Gastroesophageal sphincter (tissue), 4 donors: ENCODE measurements at regions not wholly inside any gene's neighbourhood (a gene's known extent, or its start where the extent isn't known, plus 50 kb on each side); places are given as distances from the start of the nearest gene placed in this dataset.
"Not testable (repeated sequence)": the region's sequence is repeated elsewhere in the genome, so short reads cannot be mapped to it uniquely, and the experiment has no call there.

Experiments
- ATAC-seq: fragments of 150-250 bp; one replicate; pipeline ENCODE4 v1.9.1; 2016; ENCODE audit warnings: mild to moderate bottlenecking, moderate library complexity
- H3K27ac ChIP-seq, 4 donors: fragments of 200-600 bp; sonication (generic) in 3 of 4; 1 replicate in 3 of 4; 2 replicates in 1 of 4; pipeline ENCODE4 v1.5.1; 2016 to 2019
- H3K27me3 ChIP-seq: fragments of 200-600 bp; sonication (generic); one replicate; pipeline ENCODE4 v1.5.1; 2019
- H3K36me3 ChIP-seq, 2 donors: fragments of 200-600 bp; sonication (generic); one replicate each; pipeline ENCODE4 v1.5.1; 2019; ENCODE audit warnings: control low read depth in 1 of 2
- H3K4me1 ChIP-seq, 3 donors: fragments of 200-600 bp; sonication (generic); 1 replicate in 2 of 3; 2 replicates in 1 of 3; pipeline ENCODE4 v1.5.1; 2016 to 2019; ENCODE audit warnings: control low read depth in 2 of 3
- H3K4me3 ChIP-seq, 2 donors: fragments of 200-600 bp; sonication (generic); one replicate each; pipeline ENCODE4 v1.5.1; 2019; ENCODE audit warnings: mild to moderate bottlenecking in 1 of 2, moderate library complexity in 1 of 2
- H3K9me3 ChIP-seq, 3 donors: fragments of 200-600 bp; sonication (generic); one replicate each; pipeline ENCODE4 v1.5.1; 2017 to 2019; ENCODE audit warnings: control low read depth in 2 of 3
- EP300 ChIP-seq: sonication (generic); formaldehyde crosslinking; IDR thresholded peaks from one replicate; pipeline ENCODE4 v1.6.1; 2017; ENCODE audit warnings: antibody characterized with exemption, mild to moderate bottlenecking
- POLR2A ChIP-seq, 2 donors: fragments of 450-650 bp; IDR thresholded peaks; one replicate each; pipeline ENCODE4 v1.6.1; 2017; ENCODE audit warnings: antibody characterized with exemption in 2 of 2, mild to moderate bottlenecking in 2 of 2, moderate library complexity in 1 of 2
- POLR2AphosphoS5 ChIP-seq: sonication (generic); formaldehyde crosslinking; IDR thresholded peaks from one replicate; pipeline ENCODE4 v1.6.1; 2017; ENCODE audit warnings: antibody characterized with exemption
- WGBS, 2 donors: methylation state at CpG; one replicate each; pipeline ENCODE4 v1.1.5; 2018; ENCODE audit warnings: low coverage in 1 of 2; 5-methylcytosine and 5-hydroxymethylcytosine counted together
- TF ChIP-seq, protein P1 (sequence below), 4 experiments: fragments of 200-600 bp in 2 of 4; fragments of 450-650 bp in 2 of 4; sonication (generic) in 1 of 4; IDR thresholded peaks; one replicate each; pipeline ENCODE4 v1.5.1; 2017 to 2019; ENCODE audit warnings: antibody characterized with exemption in 4 of 4, mild to moderate bottlenecking in 2 of 4, moderate library complexity in 2 of 4

DNA sequence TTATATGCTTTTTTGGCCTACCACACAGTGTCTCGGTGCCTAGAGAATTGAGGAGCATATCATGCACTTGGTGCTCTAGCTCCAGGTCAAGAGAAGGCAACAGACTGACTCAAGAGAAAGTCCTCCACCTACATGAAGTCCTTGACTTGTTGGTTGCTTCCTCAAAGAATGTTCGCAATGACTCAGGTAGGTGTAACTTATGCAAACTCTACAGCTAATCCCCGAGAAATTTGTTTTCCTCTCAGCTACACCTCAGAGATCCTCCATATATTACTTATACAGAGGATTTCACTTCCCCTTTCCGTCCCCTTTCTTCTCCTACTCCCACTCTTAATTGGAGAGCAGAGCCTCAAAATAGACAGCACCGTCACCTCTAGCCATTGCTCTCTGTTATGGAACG, 1013.1 kb downstream of the KCNMA1 start:
- TF ChIP-seq POLR2AphosphoS5 (no peak), EP300 (no peak), POLR2A (IDR thresholded peaks at IDR 0.05) (no peak)
- TF ChIP-seq, protein P1, sequence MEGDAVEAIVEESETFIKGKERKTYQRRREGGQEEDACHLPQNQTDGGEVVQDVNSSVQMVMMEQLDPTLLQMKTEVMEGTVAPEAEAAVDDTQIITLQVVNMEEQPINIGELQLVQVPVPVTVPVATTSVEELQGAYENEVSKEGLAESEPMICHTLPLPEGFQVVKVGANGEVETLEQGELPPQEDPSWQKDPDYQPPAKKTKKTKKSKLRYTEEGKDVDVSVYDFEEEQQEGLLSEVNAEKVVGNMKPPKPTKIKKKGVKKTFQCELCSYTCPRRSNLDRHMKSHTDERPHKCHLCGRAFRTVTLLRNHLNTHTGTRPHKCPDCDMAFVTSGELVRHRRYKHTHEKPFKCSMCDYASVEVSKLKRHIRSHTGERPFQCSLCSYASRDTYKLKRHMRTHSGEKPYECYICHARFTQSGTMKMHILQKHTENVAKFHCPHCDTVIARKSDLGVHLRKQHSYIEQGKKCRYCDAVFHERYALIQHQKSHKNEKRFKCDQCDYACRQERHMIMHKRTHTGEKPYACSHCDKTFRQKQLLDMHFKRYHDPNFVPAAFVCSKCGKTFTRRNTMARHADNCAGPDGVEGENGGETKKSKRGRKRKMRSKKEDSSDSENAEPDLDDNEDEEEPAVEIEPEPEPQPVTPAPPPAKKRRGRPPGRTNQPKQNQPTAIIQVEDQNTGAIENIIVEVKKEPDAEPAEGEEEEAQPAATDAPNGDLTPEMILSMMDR (IDR thresholded peaks at IDR 0.05), result no peak
- Histone ChIP-seq H3K27me3 (no peaks in the 10 kb centered on the region), H3K4me1 (peaks cover 0 to 8% (median 0%) of the 10 kb centered on the region in 3 donors), H3K9me3 (peaks cover 0 to 8% (median 0%) of the 10 kb centered on the region in 3 donors), H3K4me3 (no peak overlapping the region), H3K36me3 (no peaks in the 10 kb centered on the region), H3K27ac (no peak overlapping the region)
- no peak for ATAC-seq
- WGBS, 2 donors, result 86 to 90% methylated on average over 4 to 6 of the region's 6 CpGs

DNA sequence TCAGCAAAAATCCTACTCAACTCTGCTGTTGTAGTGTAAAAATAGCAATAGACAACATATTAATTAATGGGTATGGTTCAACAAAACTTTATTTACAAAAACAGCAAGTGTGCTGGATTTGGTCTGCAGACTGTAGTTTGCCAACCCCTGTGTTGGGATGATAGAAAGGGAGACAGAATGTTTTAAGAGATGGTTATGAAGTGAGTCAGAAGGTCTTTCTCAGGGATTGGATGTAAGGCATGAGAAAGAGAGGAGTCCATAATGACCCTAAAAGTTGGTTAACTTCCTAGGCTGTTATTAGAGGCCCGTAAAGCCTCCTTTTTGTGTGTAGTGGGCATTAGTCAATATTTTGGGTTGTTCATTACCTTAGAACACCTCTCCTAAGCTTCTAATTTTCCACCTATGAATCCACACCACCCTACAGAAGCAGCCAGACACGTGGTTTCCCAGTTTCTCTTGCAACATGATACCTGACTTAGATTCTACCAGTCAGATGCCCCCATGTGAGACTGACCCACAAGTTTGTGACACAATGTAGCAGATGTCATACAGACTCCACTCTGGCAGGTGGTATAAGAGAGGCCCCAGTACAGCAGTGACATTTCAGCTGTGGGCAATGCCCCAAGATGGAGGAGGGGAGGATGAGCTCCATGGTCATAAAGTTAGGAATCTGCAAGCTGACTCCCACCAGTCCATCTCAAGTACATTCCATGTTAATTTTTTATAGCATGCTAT, 1015.6 kb downstream of the KCNMA1 start:
- Histone ChIP-seq H3K4me1 (peaks cover 0 to 8% (median 0%) of the 10 kb centered on the region in 3 donors), H3K36me3 (no peaks in the 10 kb centered on the region), H3K27ac (no peak overlapping the region), H3K9me3 (peaks cover 0 to 8% (median 0%) of the 10 kb centered on the region in 3 donors), H3K27me3 (no peaks in the 10 kb centered on the region), H3K4me3 (no peak overlapping the region)
- WGBS, 2 donors, result 90% methylated on average over 2 of the region's 2 CpGs; no CpG with 5 or more reads in 1 of the 2 donors
- no peak for ATAC-seq
- TF ChIP-seq EP300 (no peak), POLR2AphosphoS5 (no peak), POLR2A (IDR thresholded peaks at IDR 0.05) (no peak)
- TF ChIP-seq, protein P1 (IDR thresholded peaks at IDR 0.05), result no peak

DNA sequence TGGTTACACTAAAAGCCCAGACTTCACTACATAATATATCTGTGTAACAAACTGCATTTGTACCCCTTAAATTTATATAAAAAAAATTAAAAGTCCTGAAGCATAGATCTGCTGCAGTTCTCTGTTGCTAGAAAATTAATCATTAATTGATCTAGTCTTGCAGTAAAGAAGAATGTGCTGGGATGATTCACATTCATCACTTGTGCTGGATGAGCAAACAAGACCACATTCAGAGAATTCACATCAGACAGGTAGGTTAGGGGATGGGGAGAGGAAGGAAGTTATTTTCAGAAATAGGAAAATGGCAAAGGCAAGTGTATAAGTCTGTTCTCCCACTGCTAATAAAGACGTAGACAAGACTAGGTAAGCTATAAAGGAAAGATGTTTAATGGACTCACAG, 1019.0 kb downstream of the KCNMA1 start:
- no peak for ATAC-seq
- H3K4me3 ChIP-seq, result no peak overlapping the region
- H3K36me3 ChIP-seq, result no peaks in the 10 kb centered on the region
- H3K27me3 ChIP-seq, result no peaks in the 10 kb centered on the region
- H3K9me3 ChIP-seq, result peaks cover 0 to 8% (median 0%) of the 10 kb centered on the region in 3 donors
- no peak for TF ChIP-seq POLR2AphosphoS5
- TF ChIP-seq, protein P1 (IDR thresholded peaks at IDR 0.05), result no peak
- no peak for TF ChIP-seq POLR2A (IDR thresholded peaks at IDR 0.05)
- no peak for TF ChIP-seq EP300
- H3K4me1 ChIP-seq, result no peaks in the 10 kb centered on the region
- H3K27ac ChIP-seq, result no peak overlapping the region
- WGBS, 2 donors, result 50 to 83% methylated on average over 1 of the region's 1 CpG

DNA sequence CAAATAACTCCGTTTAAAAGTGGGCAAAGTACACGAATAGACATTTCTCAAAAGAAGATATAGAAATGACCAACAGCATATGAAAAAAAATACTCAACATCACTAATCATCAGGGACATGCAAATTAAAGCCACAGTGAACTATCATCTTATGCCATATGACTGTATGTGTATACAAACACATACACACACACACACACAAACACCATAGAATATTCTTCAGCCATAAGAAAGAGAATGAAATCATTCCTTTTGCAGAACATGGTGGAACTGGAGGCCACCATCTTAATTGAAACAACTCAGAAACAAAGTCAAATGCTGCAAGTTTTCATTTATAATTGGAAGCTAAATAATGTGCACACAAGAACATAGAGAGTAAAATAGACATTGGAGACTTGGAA, 1019.4 kb downstream of the KCNMA1 start:
- no peaks in the 10 kb centered on the region for H3K36me3 ChIP-seq
- WGBS, 2 donors, result 85 to 94% methylated on average over 2 of the region's 2 CpGs
- no peak for TF ChIP-seq POLR2AphosphoS5
- TF ChIP-seq EP300, result no peak
- TF ChIP-seq, protein P1 (IDR thresholded peaks at IDR 0.05), result no peak
- TF ChIP-seq POLR2A (IDR thresholded peaks at IDR 0.05), result no peak
- no peaks in the 10 kb centered on the region for H3K4me1 ChIP-seq
- H3K27me3 ChIP-seq, result no peaks in the 10 kb centered on the region
- H3K27ac ChIP-seq, result no peak overlapping the region
- H3K9me3 ChIP-seq, result peaks cover 0 to 8% (median 0%) of the 10 kb centered on the region in 3 donors
- H3K4me3 ChIP-seq, result no peak overlapping the region
- no peak for ATAC-seq

DNA sequence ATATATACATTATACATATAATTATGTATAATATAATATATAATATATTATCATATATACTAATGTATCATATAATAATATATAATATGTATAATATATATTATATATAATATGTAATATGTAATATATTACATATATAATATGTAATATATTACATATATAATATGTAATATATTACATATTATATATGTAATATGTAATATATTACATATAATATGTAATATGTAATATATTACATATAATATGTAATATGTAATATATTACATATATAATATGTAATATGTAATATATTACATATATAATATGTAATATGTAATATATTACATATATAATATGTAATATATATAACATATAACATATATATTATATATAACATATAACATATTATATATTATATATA, 1020.9 kb downstream of the KCNMA1 start:
- not testable (repeated sequence) for ATAC-seq, H3K27ac ChIP-seq, H3K36me3 ChIP-seq

More for the DNA sequence above, 1020.9 kb downstream of the KCNMA1 start:
- not testable (repeated sequence) for H3K4me3 ChIP-seq, H3K9me3 ChIP-seq, H3K27me3 ChIP-seq, H3K4me1 ChIP-seq
